K562 (cell line): ENCODE measurements at regions not wholly inside any gene's neighbourhood (a gene's known extent, or its start where the extent isn't known, plus 50 kb on each side); places are given as distances from the start of the nearest gene placed in this dataset.
"Not testable (repeated sequence)": the region's sequence is repeated elsewhere in the genome, so short reads cannot be mapped to it uniquely, and the experiment has no call there.

Experiments used
- ATAC-seq: fragments of 200-7000 bp; cut with Tn5 transposase; 3 replicates; pipeline ENCODE4 v1.9.1; 2020; ENCODE audit warnings: moderate library complexity
- BruUV-seq: library from RNA; stranded (reverse); fragments of 400-500 nt; replicated peaks from 2 replicates; lab custom pipeline; 2021; lab: Mats Ljungman, UMichigan
- CTCF ChIA-PET: fragments of 300-600 bp; formaldehyde crosslinking; extraction: SDS; loops from one replicate; lab custom pipeline; 2021; ENCODE audit warnings: low intra/inter-chr PET ratio; lab: Yijun Ruan, JAX
- POLR2A ChIA-PET: fragments of 300-600, 350-650 bp; sonication (Branson Sonifier 250); formaldehyde crosslinking; extraction: SDS; loops from one replicate; lab custom pipeline; 2021; ENCODE audit warnings: antibody characterized with exemption, inconsistent platforms; lab: Yijun Ruan, JAX
- DNase-seq, 4 experiments: peaks; one replicate each; pipeline versions ENCODE4 v3.0.0 to v3.0.0-alpha.2; 2011 to 2018; ENCODE audit warnings: low spot score in 3 of 4, mixed read lengths in 3 of 4; ENCODE audit errors: extremely low read depth in 1 of 4
- FAIRE-seq: peaks from 2 replicates; lab custom pipeline; 2011; peaks lifted over from hg19 to GRCh38; lab: Jason Lieb, UNC
- H2AFZ ChIP-seq: 2 replicates; pipeline ENCODE4 v1.6.0; 2011; ENCODE audit warnings: low read depth, low read length, control low read depth, inconsistent platforms
- H3K27ac ChIP-seq: fragments of 200-600 bp; 3 replicates; pipeline ENCODE4 v1.8.0; 2011; ENCODE audit warnings: low read depth, mild to moderate bottlenecking, control low read depth, inconsistent platforms, low read length, moderate library complexity, mixed read lengths; ENCODE audit errors: extremely low read depth
- H3K27me3 ChIP-seq, 2 experiments: fragments of 300-600 bp in 1 of 2; 2 replicates in 1 of 2; 3 replicates in 1 of 2; pipeline versions ENCODE4 v1.6.0 to v1.8.0; 2011; ENCODE audit warnings: inconsistent platforms in 2 of 2, low read length in 2 of 2, mild to moderate bottlenecking in 1 of 2, mixed read lengths in 1 of 2, moderate library complexity in 1 of 2; ENCODE audit not compliant: control insufficient read depth in 2 of 2, insufficient read depth in 2 of 2
- H3K36me3 ChIP-seq: fragments of 300-600 bp; 3 replicates; pipeline ENCODE4 v1.8.0; 2011; ENCODE audit warnings: mild to moderate bottlenecking, low read length, inconsistent platforms; ENCODE audit not compliant: control insufficient read depth, insufficient read depth
- H3K4me1 ChIP-seq, 2 experiments: fragments of 200-600 bp in 1 of 2; replicated peaks in 1 of 2; 2 replicates in 1 of 2; 3 replicates in 1 of 2; pipeline versions ENCODE4 v1.5.1 to v1.8.0; 2011; ENCODE audit warnings: inconsistent platforms in 2 of 2, low read length in 2 of 2, mild to moderate bottlenecking in 1 of 2, mixed read lengths in 1 of 2, moderate library complexity in 1 of 2; ENCODE audit not compliant: control insufficient read depth in 2 of 2, insufficient read depth in 2 of 2
- H3K4me2 ChIP-seq: 2 replicates; pipeline ENCODE4 v1.6.1; 2011; ENCODE audit warnings: low read length, control low read depth, inconsistent platforms, mixed read lengths; ENCODE audit not compliant: insufficient read depth
- H3K4me3 ChIP-seq: fragments of 200-600 bp; sonication (generic), shearing (Covaris generic); 2 replicates; pipeline ENCODE4 v1.5.1; 2016; ENCODE audit warnings: control low read depth, inconsistent platforms
- H3K79me2 ChIP-seq: fragments of 200-600 bp; 3 replicates; pipeline ENCODE4 v1.8.0; 2011; ENCODE audit warnings: low read length, inconsistent platforms; ENCODE audit not compliant: control insufficient read depth, insufficient read depth
- H3K9ac ChIP-seq, 2 experiments: 2 replicates each; pipeline versions ENCODE4 v1.6.0 to v1.6.1; 2011; ENCODE audit warnings: low read depth in 2 of 2, low read length in 2 of 2, control low read depth in 1 of 2, inconsistent platforms in 1 of 2, mild to moderate bottlenecking in 1 of 2, mixed read lengths in 1 of 2; ENCODE audit not compliant: insufficient read depth in 1 of 2
- H3K9me1 ChIP-seq: one replicate; pipeline ENCODE4 v1.6.0; 2011; ENCODE audit warnings: inconsistent platforms, mild to moderate bottlenecking, low read length, moderate library complexity; ENCODE audit not compliant: control insufficient read depth, insufficient read depth
- H3K9me3 ChIP-seq: replicated peaks from 2 replicates; pipeline ENCODE4 v1.5.1; 2011; ENCODE audit warnings: low read depth, low read length, inconsistent platforms; ENCODE audit not compliant: control insufficient read depth, insufficient read depth
- H4K20me1 ChIP-seq: replicated peaks from 2 replicates; pipeline ENCODE4 v1.6.1; 2011; ENCODE audit warnings: low read length, inconsistent platforms, mixed read lengths; ENCODE audit not compliant: control insufficient read depth, insufficient read depth
- DNMT1 ChIP-seq: fragments of 450-650 bp; IDR thresholded peaks from 2 replicates; pipeline ENCODE4 v1.6.1; 2016; ENCODE audit warnings: antibody characterized with exemption, mild to moderate bottlenecking
- FOSL1 ChIP-seq: fragments of 200-800 bp; sonication (Bioruptor generic); conservative IDR thresholded peaks from 2 replicates; pipeline ENCODE4 v1.6.1; 2016; ENCODE audit warnings: missing genetic modification characterization, missing compliant biosample characterization
- HOXB6 ChIP-seq: fragments of 250-450 bp; sonication (Bioruptor Pico); IDR thresholded peaks from 2 replicates; pipeline ENCODE4 v1.5.1; 2022; ENCODE audit warnings: mild to moderate bottlenecking, borderline replicate concordance
- MTA1 ChIP-seq: fragments of 450-650 bp; IDR thresholded peaks from 2 replicates; pipeline ENCODE4 v1.6.1; 2017; ENCODE audit warnings: borderline replicate concordance
- TRIM28 ChIP-seq: fragments of 450-650 bp; IDR thresholded peaks from 2 replicates; pipeline ENCODE4 v1.6.1; 2017
- WGBS: fragments of 100-300 bp; shearing (Covaris generic); methylation state at CpG from one replicate; pipeline ENCODE4 v1.1.6; 2016; ENCODE audit warnings: low coverage, mixed read lengths; ENCODE audit not compliant: insufficient coverage; ENCODE audit errors: missing lambda C conversion rate; 5-methylcytosine and 5-hydroxymethylcytosine counted together
- in situ Hi-C: fragments of 300-500 bp; cut with MboI; formaldehyde crosslinking; loops from 4 replicates; pipeline ENCODE4 v1.15.0; 2018; ENCODE audit warnings: inconsistent platforms, mixed read lengths
- intact Hi-C: fragments of 100-400 bp; cut with micrococcal nuclease; formaldehyde crosslinking; loops from 2 replicates; pipeline ENCODE4 v1.14.2; 2022
- TF ChIP-seq, protein P1 (sequence below): fragments of 200-600 bp; sonication (generic); IDR thresholded peaks from one replicate; pipeline ENCODE4 v1.6.1; 2012; ENCODE audit warnings: mild to moderate bottlenecking, low read depth, low read length, inconsistent platforms

GRCh38 chr6:160820661-160821060 is 118.6 kb downstream of the PLG start:
- POLR2A ChIA-PET, H3K4me2 ChIP-seq, H3K79me2 ChIP-seq, H4K20me1 ChIP-seq, H3K4me1 ChIP-seq, in situ Hi-C loops, FAIRE-seq, H3K9me1 ChIP-seq, intact Hi-C loops, ATAC-seq, H3K9me3 ChIP-seq, BruUV-seq, H2AFZ ChIP-seq, H3K27ac ChIP-seq, H3K27me3 ChIP-seq, CTCF ChIA-PET, H3K4me3 ChIP-seq, H3K36me3 ChIP-seq, H3K9ac ChIP-seq, DNase-seq: not testable (repeated sequence)
- TF ChIP-seq TRIM28, result peak; percentile 55; the same call in 1 of the 2 replicates
- 46% methylated on average over 8 of the region's 8 CpGs for WGBS

- Histone ChIP-seq H3K4me2 (no peak overlapping the region), H3K4me3 (no peak overlapping the region), H3K27me3 (no peaks in the 10 kb centered on the region), H3K9me1 (no peaks in the 10 kb centered on the region), H2AFZ (peak overlapping the region; percentile 73), H3K9ac (no peak overlapping the region), H3K9me3 (no peaks in the 10 kb centered on the region), H3K4me1 (no peaks in the 10 kb centered on the region), H4K20me1 (no peaks in the 10 kb centered on the region), H3K79me2 (no peaks in the 10 kb centered on the region), H3K36me3 (no peaks in the 10 kb centered on the region), H3K27ac (peak overlapping the region; percentile 4; the same call in 1 of the 3 replicates)
- DNase-seq (no peak), FAIRE-seq (no peak), ATAC-seq (peak; percentile 54)
- BruUV-seq, result no TSS peak
- in situ Hi-C loops (no loop called here), intact Hi-C loops (no loop called here)
- POLR2A ChIA-PET, result interaction anchor here (0.7 kb wide), 1 partner anchor 258 kb away, joined by 4 read pairs; no protein-coding TSS in a partner anchor
- CTCF ChIA-PET, result no interaction called here
- WGBS, result 22% methylated on average over 1 of the region's 1 CpG
- no peak for TF ChIP-seq DNMT1
- TF ChIP-seq FOSL1 (tag), result no peak
- TF ChIP-seq, protein P1, sequence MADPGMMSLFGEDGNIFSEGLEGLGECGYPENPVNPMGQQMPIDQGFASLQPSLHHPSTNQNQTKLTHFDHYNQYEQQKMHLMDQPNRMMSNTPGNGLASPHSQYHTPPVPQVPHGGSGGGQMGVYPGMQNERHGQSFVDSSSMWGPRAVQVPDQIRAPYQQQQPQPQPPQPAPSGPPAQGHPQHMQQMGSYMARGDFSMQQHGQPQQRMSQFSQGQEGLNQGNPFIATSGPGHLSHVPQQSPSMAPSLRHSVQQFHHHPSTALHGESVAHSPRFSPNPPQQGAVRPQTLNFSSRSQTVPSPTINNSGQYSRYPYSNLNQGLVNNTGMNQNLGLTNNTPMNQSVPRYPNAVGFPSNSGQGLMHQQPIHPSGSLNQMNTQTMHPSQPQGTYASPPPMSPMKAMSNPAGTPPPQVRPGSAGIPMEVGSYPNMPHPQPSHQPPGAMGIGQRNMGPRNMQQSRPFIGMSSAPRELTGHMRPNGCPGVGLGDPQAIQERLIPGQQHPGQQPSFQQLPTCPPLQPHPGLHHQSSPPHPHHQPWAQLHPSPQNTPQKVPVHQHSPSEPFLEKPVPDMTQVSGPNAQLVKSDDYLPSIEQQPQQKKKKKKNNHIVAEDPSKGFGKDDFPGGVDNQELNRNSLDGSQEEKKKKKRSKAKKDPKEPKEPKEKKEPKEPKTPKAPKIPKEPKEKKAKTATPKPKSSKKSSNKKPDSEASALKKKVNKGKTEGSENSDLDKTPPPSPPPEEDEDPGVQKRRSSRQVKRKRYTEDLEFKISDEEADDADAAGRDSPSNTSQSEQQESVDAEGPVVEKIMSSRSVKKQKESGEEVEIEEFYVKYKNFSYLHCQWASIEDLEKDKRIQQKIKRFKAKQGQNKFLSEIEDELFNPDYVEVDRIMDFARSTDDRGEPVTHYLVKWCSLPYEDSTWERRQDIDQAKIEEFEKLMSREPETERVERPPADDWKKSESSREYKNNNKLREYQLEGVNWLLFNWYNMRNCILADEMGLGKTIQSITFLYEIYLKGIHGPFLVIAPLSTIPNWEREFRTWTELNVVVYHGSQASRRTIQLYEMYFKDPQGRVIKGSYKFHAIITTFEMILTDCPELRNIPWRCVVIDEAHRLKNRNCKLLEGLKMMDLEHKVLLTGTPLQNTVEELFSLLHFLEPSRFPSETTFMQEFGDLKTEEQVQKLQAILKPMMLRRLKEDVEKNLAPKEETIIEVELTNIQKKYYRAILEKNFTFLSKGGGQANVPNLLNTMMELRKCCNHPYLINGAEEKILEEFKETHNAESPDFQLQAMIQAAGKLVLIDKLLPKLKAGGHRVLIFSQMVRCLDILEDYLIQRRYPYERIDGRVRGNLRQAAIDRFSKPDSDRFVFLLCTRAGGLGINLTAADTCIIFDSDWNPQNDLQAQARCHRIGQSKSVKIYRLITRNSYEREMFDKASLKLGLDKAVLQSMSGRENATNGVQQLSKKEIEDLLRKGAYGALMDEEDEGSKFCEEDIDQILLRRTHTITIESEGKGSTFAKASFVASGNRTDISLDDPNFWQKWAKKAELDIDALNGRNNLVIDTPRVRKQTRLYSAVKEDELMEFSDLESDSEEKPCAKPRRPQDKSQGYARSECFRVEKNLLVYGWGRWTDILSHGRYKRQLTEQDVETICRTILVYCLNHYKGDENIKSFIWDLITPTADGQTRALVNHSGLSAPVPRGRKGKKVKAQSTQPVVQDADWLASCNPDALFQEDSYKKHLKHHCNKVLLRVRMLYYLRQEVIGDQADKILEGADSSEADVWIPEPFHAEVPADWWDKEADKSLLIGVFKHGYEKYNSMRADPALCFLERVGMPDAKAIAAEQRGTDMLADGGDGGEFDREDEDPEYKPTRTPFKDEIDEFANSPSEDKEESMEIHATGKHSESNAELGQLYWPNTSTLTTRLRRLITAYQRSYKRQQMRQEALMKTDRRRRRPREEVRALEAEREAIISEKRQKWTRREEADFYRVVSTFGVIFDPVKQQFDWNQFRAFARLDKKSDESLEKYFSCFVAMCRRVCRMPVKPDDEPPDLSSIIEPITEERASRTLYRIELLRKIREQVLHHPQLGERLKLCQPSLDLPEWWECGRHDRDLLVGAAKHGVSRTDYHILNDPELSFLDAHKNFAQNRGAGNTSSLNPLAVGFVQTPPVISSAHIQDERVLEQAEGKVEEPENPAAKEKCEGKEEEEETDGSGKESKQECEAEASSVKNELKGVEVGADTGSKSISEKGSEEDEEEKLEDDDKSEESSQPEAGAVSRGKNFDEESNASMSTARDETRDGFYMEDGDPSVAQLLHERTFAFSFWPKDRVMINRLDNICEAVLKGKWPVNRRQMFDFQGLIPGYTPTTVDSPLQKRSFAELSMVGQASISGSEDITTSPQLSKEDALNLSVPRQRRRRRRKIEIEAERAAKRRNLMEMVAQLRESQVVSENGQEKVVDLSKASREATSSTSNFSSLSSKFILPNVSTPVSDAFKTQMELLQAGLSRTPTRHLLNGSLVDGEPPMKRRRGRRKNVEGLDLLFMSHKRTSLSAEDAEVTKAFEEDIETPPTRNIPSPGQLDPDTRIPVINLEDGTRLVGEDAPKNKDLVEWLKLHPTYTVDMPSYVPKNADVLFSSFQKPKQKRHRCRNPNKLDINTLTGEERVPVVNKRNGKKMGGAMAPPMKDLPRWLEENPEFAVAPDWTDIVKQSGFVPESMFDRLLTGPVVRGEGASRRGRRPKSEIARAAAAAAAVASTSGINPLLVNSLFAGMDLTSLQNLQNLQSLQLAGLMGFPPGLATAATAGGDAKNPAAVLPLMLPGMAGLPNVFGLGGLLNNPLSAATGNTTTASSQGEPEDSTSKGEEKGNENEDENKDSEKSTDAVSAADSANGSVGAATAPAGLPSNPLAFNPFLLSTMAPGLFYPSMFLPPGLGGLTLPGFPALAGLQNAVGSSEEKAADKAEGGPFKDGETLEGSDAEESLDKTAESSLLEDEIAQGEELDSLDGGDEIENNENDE, result no peak
- TF ChIP-seq MTA1, result no peak
- no peak for TF ChIP-seq HOXB6
Measured at GRCh38 chr6:160831739-160832138, 129.7 kb downstream of the PLG start.
